ENCODE measurements at regions not wholly inside any gene's neighbourhood (a gene's known extent, or its start where the extent isn't known, plus 50 kb on each side); places are given as distances from the start of the nearest gene placed in this dataset.

GRCh38 chr21:28762357-28762735, 230.3 kb downstream of the LTN1 start:
- no peak for ATAC-seq
- intact Hi-C loops (cut with DNase I) = no loop called here
- no peak for DNase-seq (ENCODE audit: missing footprints)

- intact Hi-C loops (cut with DNase I) = no loop called here
- ATAC-seq = no peak
Measured at GRCh38 chr21:28761674-28762356, 230.9 kb downstream of the LTN1 start.

GRCh38 chr21:28758883-28759242, 233.8 kb downstream of the LTN1 start:
- DNase-seq (ENCODE audit: missing footprints) = no peak
- intact Hi-C loops (cut with DNase I) = loop anchor here (5.0 to 10.0 kb wide), 2 partner anchors 522 to 544 kb away; no protein-coding TSS in a partner anchor
- ATAC-seq = no peak

More at GRCh38 chr21:28761674-28762356, 230.9 kb downstream of the LTN1 start:
- DNase-seq (ENCODE audit: missing footprints) = no peak

GRCh38 chr21:28758042-28758882, 234.4 kb downstream of the LTN1 start:
- intact Hi-C loops (cut with DNase I) = loop anchor here (5.0 to 10.0 kb wide), 2 partner anchors 521 to 543 kb away; no protein-coding TSS in a partner anchor
- no peak for ATAC-seq
- DNase-seq (ENCODE audit: missing footprints) = no peak

GRCh38 chr21:28754862-28755261, 237.8 kb downstream of the LTN1 start:
- peak; percentile 44 for ATAC-seq
- intact Hi-C loops (cut with DNase I) = loop anchor here (5.0 to 10.0 kb wide), 2 partner anchors 518 to 540 kb away; no protein-coding TSS in a partner anchor

GRCh38 chr21:28754127-28754611, 238.5 kb downstream of the LTN1 start:
- peak; percentile 69 for DNase-seq (ENCODE audit: missing footprints)
- intact Hi-C loops (cut with DNase I) = loop anchor here (10.0 kb wide), 1 partner anchor 539 kb away; no protein-coding TSS in a partner anchor
- ATAC-seq = peak; percentile 96

More at GRCh38 chr21:28754862-28755261, 237.8 kb downstream of the LTN1 start:
- DNase-seq (ENCODE audit: missing footprints) = no peak

- no peak for DNase-seq (ENCODE audit: missing footprints)
- intact Hi-C loops (cut with DNase I) = loop anchor here (10.0 kb wide), 1 partner anchor 537 kb away; no protein-coding TSS in a partner anchor
- no peak for ATAC-seq
Measured at GRCh38 chr21:28752131-28752530, 240.5 kb downstream of the LTN1 start.

GRCh38 chr21:28751176-28751575, 241.5 kb downstream of the LTN1 start:
- intact Hi-C loops (cut with DNase I) = loop anchor here (10.0 kb wide), 1 partner anchor 536 kb away; no protein-coding TSS in a partner anchor
- DNase-seq (ENCODE audit: missing footprints) (no peak), ATAC-seq (no peak)

- ATAC-seq = no peak
- DNase-seq (ENCODE audit: missing footprints) = no peak
- intact Hi-C loops (cut with DNase I) = loop anchor here (10.0 kb wide), 1 partner anchor 536 kb away; no protein-coding TSS in a partner anchor
Measured at GRCh38 chr21:28750565-28750964, 242.1 kb downstream of the LTN1 start.

- no peak for ATAC-seq
Measured at GRCh38 chr21:28749536-28749935, 243.1 kb downstream of the LTN1 start.

GRCh38 chr21:28747464-28747863, 245.2 kb downstream of the LTN1 start:
- DNase-seq (ENCODE audit: missing footprints) (no peak), ATAC-seq (no peak)
- intact Hi-C loops (cut with DNase I) = loop anchor here (2.0 to 10.0 kb wide), 4 partner anchors 193 to 1045 kb away; no protein-coding TSS in a partner anchor

More at GRCh38 chr21:28749536-28749935, 243.1 kb downstream of the LTN1 start:
- no peak for DNase-seq (ENCODE audit: missing footprints)
- intact Hi-C loops (cut with DNase I) = loop anchor here (5.0 to 10.0 kb wide), 3 partner anchors 655 to 1047 kb away; no protein-coding TSS in a partner anchor

GRCh38 chr21:28746166-28746565, 246.5 kb downstream of the LTN1 start:
- DNase-seq (ENCODE audit: missing footprints) = no peak
- intact Hi-C loops (cut with DNase I) = loop anchor here (2.0 to 10.0 kb wide), 4 partner anchors 195 to 1044 kb away; no protein-coding TSS in a partner anchor
- ATAC-seq = no peak

- ATAC-seq = peak; percentile 89
- intact Hi-C loops (cut with DNase I) = loop anchor here (1.0 to 10.0 kb wide), 8 partner anchors 47 to 1897 kb away; no protein-coding TSS in a partner anchor
- DNase-seq (ENCODE audit: missing footprints) = no peak
Measured at GRCh38 chr21:28745131-28746016, 247.3 kb downstream of the LTN1 start.

- DNase-seq (ENCODE audit: missing footprints) (no peak), ATAC-seq (no peak)
- intact Hi-C loops (cut with DNase I) = loop anchor here (2.0 to 10.0 kb wide), 3 partner anchors 49 to 649 kb away; no protein-coding TSS in a partner anchor
Measured at GRCh38 chr21:28743723-28744122, 249.0 kb downstream of the LTN1 start.

GRCh38 chr21:28742527-28742926, 250.2 kb downstream of the LTN1 start:
- DNase-seq (ENCODE audit: missing footprints) (no peak), ATAC-seq (no peak)
- intact Hi-C loops (cut with DNase I) = loop anchor here (10.0 kb wide), 1 partner anchor 648 kb away; no protein-coding TSS in a partner anchor

GRCh38 chr21:28740125-28740524, 252.6 kb downstream of the LTN1 start:
- ATAC-seq = no peak
- intact Hi-C loops (cut with DNase I) = loop anchor here (10.0 kb wide), 1 partner anchor 645 kb away; no protein-coding TSS in a partner anchor
- DNase-seq (ENCODE audit: missing footprints) = no peak

- intact Hi-C loops (cut with DNase I) = loop anchor here (5.0 kb wide), 1 partner anchor 102 kb away; no protein-coding TSS in a partner anchor
Measured at GRCh38 chr21:28738882-28739281, 253.8 kb downstream of the LTN1 start.

GRCh38 chr21:28738420-28738704, 254.3 kb downstream of the LTN1 start:
- DNase-seq (ENCODE audit: missing footprints) = no peak
- intact Hi-C loops (cut with DNase I) = loop anchor here (5.0 kb wide), 1 partner anchor 101 kb away; no protein-coding TSS in a partner anchor
- peak; percentile 26 for ATAC-seq

More at GRCh38 chr21:28738882-28739281, 253.8 kb downstream of the LTN1 start:
- ATAC-seq = no peak
- DNase-seq (ENCODE audit: missing footprints) = no peak
